NCI-H510A treated with DMSO at 0.1 percent for 48 hours (cell line): ENCODE measurements at regions not wholly inside any gene's neighbourhood (a gene's known extent, or its start where the extent isn't known, plus 50 kb on each side); places are given as distances from the start of the nearest gene placed in this dataset.
A peak's percentile ranks its signal among the peaks of the same experiment; 100 is the strongest.

Source experiments
- DNase-seq: peaks from one replicate; lab custom pipeline; 2025; lab: John Stamatoyannopoulos, UW

DNA sequence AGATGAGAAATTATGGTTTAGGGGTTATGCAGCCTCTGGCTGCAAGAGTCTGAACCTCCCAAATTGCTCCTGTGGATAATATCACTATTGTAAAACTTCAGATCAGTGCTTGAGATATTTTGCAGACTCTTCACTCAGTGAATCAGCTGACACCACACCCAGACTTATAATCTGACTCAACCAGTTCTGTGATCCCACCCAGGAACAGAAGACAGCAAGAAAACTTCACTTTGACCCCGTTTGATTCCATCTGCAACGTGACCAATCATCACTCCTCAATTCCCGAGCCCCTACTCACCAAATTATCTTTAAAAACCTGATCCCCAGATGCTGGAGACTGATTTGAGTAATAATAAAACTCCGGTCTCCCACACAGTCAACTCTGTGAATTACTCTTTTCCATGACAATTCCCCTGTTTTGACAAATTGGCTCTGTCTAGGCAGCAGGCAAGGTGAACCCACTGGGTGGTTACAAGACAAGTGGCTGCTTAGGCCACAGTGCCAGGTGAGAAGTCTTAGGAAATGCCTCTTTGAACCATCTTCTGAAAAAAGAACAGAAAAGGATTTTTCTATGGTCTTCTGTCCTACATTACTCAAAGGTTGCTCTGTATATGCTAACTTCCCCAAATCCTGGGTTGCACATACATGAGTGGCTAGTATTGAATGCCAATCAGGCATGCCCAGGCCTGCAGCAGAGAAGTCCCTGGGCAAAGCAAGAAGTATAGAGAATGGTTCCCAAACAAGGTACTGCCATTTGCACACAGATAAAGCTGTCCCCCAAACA, 588.0 kb downstream of the PRELID2 start:
- no peak for DNase-seq

DNA sequence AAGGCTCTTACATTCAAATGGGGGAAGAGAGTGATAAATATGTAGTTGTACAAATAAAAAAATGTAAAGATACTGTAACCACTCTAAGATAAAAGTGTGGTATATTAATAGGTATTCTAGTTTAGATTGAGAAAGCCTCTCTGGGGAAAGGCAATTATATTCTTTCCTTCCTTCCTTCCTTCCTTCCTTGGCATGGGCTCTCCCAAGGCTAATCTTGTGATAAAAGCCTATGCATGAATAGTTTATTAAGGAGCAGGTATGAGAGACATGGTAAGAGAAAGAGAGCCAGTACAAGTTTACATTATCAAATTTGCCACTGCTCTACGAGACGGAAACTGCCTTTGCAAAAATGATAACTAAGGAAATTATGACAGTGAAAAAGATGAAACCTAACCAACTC, 588.8 kb downstream of the PRELID2 start:
- no peak for DNase-seq

DNA sequence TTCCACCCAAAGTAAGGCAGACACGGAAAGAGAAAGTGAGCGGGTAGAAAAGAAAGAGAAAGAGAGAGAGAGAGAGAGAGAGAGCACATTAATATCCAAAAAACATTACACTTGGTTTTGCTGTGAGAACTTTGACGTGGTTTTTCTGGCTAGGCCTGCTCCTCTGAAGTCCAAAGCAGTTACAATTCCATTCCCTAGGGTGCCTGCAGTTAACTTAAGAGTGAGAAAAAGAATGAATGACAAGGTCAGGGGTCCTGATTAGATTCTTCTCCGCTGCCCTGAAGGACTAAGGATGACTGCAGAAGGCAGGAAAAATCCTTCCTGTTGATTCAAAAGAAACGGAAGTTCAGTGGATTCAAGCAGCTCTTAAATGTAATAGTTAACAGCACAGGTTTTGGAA, 589.8 kb downstream of the PRELID2 start:
- no peak for DNase-seq

DNA sequence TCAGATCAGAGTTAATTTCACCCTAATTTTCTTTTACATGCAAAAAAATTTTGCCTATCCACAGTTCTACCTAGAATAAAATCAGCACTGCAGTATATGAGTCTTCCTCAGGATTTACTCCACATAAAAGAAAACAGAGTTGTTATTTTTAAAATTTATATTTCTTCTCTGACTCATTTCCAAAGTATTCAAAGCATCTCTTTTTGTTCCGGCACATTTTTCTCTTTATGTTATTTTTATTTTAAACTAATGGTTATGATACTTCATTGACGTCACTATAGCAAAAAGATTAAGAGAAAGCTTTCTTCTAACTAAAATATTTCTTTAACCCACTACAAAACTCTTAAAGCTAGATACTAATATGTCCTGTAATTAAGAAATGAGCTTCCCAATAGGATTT, 590.4 kb downstream of the PRELID2 start:
- DNase-seq: no peak

DNA sequence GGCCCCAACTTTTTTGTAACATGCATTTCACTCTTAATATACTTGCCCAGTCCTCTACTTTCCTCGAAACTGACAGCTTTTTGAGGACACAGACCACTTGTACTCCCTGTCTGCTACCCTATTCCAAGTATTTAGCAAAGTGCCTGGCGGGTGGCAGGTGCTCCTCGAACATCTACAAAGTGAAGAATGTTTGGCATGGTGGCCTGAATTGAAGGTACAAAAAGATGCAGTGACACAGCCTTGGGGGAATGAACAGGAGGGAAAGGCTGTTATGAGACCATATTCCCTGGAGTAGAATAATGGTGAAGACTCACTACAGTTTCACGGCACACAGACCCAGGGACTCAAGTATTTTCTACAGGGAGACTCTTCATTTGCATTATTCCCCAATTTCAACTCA, 590.9 kb downstream of the PRELID2 start:
- DNase-seq: no peak

DNA sequence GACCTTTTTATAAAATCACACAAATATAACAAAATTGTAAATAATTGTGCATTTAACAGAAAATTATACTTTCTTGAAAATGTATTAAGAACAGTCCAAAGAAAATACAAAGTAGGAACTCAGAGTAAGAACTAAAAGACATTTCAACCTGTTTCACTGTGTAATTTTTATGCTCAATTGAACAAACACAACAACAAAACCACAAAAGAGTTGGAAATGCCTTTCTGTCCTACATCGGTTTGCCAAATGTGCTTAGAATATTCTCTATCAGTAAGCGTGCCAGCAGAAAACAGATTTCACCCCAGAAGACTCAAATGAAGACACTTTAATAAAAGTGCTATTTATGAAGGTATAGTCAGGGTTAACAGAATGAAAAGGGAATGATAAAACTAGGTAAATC, 592.1 kb downstream of the PRELID2 start:
- no peak for DNase-seq

DNA sequence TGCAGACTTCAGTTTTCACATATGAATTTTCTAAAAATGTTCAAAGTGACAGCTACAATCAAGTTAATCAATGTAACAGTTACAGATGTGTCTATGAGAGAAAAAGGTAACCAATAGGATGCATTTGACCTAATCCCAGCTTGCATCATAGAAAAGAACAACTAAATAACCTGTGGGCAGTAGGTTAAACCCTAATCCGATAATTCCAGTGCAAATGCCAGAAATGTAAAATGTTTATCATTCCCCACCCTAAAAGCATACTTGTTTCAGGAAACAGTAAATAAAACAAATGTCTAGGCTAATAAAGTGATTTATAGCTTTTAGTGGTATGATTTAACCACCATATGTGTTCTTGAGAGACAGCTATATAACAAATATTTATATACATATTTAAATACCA, 592.6 kb downstream of the PRELID2 start:
- no peak for DNase-seq

DNA sequence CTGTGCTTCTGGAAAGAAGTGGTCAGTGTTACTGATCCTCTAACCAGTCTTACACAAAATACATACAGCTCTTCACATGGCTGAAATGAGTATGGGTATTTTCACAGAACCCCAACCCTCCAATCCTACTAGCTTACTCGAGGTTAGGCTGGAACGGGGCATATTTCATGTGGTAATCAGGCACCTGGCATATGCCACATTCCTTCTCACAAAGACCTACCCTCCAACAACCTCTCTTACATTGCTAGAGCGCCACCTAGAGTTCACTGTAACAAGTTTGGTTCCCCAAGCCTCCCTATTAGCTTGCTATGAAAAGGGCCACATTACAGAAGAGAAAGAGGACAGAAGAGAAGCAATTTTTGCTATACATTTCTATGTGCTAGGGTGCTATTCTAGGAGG, 597.3 kb downstream of the PRELID2 start:
- peak; percentile 42 for DNase-seq

DNA sequence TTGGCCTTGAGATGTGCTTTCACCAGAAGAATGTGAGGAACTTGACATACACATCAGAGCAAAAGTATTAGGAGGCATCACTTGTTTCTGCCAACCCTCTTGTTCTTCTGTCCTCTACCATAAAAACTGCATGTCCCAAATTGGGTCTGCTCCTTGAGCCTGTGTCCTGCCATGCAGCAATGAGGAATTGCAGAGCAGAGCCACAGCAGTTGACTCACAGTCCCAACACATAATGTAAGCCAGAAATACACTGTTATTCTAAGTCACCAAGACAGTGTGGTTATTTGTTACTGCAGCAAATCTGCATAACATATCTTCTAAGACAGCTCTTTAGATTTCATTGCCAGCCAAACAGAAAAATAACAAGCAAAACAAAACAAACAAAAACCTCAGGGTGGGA, 598.2 kb downstream of the PRELID2 start:
- DNase-seq: no peak

DNA sequence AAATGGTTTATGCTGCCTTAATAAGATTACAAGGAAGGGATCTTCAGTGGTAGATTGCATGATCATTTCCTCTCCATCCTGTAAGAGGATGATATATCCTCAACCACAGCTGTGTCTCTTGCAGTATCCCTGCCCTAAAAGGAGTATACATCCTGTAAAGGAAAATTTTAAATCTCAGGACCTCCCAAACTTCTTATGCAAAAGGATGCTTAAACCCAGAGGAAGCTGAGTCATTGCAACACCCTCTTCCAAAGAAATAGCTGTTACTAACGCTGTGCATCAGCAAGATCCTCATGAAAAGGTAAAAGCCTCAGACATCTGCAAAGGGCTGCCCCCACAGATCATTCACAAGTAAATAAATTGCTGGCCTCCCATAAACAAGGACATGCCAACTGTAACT, 599.0 kb downstream of the PRELID2 start:
- no peak for DNase-seq

DNA sequence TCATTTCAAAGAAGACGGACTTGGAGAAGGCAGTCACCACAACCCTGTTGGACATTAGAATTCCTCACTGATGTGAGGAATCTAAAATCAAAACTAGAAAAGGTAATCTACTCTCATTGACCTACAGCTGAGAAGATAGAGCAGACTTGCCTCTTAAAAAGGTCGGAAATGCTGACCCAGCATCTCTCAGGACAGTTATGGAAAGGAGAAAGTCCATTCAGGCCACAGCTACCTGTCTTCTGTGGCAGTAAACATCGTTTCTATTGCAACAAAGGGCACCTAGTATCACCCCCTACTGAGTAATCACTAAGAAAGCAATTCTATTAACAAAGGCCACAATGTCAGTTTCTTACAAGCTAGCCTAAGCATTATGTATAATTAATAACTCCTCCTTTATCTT, 601.7 kb downstream of the PRELID2 start:
- DNase-seq: no peak

DNA sequence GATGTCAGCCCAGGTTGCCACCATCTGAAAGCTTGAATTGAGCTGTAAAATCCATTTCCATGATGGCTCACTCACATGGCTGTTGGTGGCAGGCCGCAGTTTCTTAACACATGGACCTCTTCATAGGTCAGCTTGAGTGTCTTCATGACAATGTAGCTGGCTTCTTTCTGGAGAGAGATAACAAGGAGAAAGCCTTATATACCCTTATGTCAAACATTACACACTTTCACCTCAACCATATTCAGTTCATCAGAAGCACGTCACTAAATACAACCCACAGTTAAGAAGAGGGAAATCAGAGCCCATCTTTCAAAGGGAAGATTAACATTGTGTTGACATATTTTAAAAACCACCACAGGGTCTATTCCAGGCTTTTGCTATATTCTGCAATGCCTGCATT, 604.4 kb downstream of the PRELID2 start:
- DNase-seq: no peak

DNA sequence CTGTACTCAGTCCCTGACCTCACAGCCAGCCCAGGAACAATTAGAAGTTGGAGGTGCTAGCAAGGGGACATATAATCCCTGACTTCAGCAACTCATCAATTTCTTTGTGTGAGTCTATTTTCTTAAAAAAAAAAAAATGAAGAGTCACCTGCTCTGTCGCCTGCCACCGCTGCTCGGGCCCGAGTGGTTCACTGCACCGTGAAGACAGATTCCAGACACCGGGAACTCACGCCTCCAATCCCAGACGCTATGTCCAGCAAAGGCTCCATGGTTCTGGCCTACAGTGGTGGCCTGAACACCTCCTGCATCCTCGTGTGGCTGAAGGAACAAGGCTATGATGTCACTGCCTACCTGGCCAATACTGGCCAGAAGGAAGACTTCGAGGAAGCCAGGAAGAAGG, 606.6 kb downstream of the PRELID2 start:
- DNase-seq: no peak

DNA sequence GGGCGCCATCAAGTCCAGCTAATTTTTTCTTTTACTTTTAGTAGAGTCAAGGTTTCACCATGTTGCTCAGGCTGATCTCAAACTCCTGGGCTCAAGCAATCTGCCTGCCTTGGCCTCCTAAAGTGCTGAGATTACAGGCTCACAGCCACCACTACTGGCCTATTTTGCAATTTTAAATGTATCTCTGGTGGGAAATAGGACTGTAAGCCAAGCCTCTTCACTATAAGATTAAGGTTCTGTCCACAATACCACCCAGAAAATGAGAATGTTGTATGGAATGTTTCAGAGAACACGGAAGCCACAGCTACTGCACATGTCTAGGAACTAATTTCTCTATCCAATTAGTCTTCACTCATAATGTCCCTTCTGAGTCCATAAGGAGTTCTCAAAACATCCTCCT, 607.3 kb downstream of the PRELID2 start:
- no peak for DNase-seq

DNA sequence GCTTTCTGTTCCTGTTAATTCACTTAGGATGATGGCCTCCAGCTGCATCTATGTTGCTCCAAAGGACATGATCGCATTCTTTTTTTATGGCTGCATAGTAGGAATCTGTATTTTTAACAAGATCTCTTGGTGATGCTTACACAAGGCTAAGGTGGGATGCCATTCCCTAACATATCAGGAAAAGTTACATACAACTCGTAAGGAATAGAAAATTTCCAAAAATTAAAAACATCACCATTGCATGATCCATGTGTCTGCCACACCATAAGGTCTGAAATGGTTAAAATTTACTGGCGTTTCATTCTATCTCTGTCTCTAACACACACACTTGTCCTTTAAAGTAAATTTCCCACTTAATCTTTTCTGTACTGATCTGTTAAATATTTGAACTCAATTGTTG, 608.4 kb downstream of the PRELID2 start:
- no peak for DNase-seq

DNA sequence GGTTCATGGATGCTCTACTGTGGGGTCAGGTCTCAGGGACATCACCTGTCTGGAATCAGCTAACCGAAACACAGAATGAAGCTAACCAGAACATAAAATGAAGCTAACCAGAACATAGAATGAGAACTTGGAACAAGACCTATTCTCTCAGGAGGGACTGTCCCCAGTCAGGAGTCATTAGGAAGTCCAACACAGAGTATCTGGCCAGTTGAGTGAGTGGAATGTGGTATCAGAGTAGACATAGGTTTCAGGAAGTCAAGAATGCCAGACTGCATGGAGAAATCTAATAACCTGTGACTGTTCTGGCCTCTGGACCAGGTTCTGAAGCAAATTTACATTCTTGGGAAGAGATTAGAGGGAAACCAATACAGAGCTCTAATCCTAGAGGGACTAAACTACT, 609.6 kb downstream of the PRELID2 start:
- no peak for DNase-seq

DNA sequence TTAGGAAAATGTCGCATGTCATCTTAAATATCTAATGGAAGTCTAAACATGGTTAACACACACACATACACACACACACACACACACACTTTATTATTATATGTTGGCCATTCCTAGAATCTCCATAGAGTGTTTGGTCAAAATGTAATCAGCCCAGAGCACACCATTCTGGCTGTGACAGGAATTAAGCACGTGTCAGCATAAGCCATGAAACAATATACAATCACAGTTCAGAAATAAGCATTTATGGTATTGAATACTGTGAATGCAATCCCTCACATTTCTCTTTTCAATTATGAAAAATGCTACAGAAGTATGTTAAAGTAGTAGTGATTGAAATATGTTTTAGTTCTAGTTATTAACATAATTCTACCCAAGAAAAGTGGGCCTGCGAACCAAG, 611.6 kb downstream of the PRELID2 start:
- no peak for DNase-seq

DNA sequence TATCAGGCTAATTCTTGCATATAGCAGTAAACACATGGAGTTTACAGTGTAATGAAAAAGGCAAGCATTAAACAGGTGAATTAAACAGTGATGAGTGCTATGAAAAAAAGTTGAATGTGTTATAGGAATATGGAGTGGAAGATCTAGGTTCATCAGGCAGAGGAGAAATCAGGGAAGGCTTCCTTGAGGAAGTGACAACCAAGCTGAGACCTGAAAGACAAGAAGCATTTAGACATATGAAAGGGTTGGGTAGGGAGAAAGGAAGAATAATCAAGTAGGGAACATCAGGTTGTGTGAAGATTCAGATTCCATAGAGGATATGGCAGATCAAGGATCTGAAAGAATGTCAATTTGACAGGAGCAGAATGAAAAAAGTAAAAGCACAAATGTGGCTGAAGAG, 612.5 kb downstream of the PRELID2 start:
- no peak for DNase-seq

DNA sequence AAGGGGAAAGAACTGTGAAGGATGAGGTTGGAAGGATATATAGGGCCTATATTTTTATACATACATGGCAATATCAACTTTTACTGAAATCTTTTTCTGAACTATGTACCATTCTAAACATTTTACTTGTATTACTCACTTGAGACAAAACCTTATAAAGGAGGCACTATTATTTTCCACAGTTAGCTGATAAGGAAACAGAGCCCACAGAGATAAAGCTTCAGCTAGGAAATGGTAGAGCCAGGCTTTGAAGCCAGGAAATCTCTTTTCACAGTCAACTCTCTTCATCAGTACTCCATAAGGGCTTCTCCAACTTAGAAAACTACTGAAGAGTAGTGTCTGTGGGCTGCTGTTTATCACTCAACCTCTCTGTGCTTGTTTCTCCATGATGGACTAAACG, 613.7 kb downstream of the PRELID2 start:
- no peak for DNase-seq

DNA sequence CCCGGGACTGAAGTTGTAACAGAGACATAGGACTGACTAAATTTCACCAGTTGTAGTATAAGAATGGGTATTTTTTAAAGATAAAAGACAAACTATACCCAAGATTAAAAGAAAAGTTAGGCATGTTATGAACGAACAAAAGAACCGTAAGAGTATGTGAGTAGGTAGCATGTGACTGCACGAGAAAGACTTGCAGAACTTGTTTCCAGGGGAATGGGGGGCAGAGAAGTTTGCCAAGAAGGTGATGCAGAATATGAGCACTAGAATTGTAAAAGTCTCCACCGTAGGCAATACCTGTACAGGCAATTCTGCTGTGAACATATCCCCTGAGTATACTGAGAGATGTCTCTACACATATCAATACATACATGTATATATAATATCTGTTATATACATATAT, 614.7 kb downstream of the PRELID2 start:
- no peak for DNase-seq

DNA sequence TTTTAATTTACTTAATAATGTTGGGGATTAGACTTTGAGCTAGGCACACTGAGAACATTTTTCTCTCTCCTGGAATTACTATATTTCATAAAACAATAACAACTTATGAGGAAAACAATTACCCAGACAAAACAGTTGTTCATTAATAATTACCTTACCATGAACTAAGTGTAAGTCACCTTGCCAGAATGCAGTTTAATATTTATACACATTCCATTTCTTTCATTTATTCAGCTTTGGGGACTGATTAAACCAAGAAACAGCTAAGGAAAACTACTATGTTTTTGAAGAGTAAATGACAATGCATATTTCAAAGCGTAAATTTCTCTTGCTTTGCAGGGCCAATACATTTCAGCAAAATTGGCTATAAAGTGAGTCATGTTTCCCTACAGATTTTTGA, 616.2 kb downstream of the PRELID2 start:
- no peak for DNase-seq

DNA sequence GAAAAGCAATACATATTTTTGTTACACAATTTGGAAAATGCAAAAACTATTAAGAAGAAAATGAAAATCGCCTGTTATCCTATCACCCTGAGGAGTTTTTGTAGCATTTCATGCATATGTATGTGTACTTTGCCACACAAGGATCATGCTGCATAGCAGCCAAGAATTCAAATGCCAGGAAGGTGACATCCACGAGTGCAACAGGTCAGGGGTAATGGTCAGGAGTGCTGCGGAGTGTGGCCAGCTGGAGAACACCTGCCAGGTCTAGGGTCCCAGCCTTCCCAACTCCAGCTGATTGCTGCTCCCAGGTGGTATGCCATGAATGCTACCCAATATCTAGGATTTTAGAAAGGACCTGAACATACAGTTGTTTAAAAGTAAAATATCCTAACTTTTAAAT, 617.1 kb downstream of the PRELID2 start:
- no peak for DNase-seq

DNA sequence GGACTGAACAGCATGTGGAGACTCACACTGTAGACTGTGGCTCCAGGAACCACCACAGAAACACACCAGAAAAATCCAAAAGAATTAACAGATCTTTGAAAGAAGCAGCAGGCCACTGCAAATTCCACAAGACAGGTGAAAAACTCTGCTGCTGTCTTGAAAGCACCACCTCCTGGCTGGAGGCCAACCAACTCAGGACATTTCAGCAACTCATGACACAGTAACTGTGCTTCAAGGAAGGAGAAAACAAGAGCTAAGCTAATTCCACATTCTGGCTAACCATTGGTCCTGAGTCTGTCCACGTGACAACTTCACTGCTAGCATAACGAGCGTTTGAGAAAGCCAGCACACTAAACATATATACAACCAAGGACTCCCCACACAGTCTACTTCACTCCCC, 625.1 kb downstream of the PRELID2 start:
- no peak for DNase-seq

DNA sequence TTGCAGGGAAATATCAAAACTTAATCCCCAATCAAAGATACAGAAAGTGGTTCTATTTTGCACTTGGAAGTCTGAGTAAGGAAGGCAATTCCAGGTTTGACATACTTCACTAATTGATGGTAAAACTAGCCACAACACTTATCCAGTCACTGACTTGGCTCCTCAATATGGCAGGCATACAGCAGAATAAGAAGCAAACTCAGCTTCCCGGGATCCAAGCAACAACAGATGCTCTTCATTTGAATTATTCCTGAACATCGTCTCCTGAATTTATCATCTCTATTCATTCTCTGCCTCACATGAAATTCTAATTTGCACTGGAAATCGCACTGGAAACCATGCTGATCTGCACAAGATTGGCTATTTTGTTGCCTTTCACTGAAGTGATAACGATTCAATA, 629.6 kb downstream of the PRELID2 start:
- no peak for DNase-seq

DNA sequence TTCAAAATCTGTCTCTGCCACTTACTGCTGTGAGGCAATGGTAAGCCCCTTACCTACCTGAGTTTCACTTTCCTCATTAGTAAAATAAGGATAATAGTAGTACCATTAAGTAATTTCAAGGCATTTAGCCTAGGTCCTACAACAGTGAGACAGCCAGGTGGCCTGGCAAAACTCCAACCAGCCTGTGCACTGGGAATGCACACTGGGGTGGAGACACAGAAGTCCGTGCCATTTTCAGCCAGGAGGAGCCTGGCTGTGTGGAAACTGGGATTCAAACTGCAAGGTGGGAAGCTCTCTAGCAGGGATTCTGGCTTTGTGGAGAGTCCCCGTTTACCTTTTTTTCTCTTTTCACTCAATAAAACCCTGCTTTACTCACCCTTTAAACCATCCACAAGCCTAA, 630.4 kb downstream of the PRELID2 start:
- DNase-seq: no peak
